HG02759 (cell line): ENCODE measurements at regions not wholly inside any gene's neighbourhood (a gene's known extent, or its start where the extent isn't known, plus 50 kb on each side); places are given as distances from the start of the nearest gene placed in this dataset.

Source experiments
- ATAC-seq: cut with Tn5 transposase; IDR thresholded peaks from one replicate; pipeline ENCODE4 v1.9.1; 2021; ENCODE audit warnings: mild to moderate bottlenecking, moderate library complexity; ENCODE audit not compliant: unreplicated experiment

- no peak for ATAC-seq
These were observed 169.1 kb downstream of the GUCY2F start for GRCh38 chrX:109312757-109313156.

DNA sequence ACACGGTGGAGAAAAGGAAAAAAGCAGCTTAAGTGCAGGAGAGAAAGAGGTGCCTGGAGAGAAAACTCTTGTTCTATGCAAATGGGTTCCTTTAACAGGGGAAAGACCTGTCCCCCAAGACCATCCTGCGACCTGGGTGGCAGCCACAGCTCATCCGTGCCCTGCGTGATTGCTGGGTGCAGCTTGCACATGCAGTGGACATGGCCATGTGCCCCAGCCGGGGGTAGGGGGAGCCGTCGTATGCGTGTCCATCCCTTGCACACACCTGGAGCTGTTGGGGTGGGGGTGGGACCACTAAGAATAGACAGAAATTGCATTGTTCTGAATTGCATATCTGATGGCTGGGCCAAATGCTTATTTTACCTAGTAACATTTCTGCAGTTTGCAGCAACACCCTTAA, 171.9 kb downstream of the GUCY2F start:
- ATAC-seq, result no peak

DNA sequence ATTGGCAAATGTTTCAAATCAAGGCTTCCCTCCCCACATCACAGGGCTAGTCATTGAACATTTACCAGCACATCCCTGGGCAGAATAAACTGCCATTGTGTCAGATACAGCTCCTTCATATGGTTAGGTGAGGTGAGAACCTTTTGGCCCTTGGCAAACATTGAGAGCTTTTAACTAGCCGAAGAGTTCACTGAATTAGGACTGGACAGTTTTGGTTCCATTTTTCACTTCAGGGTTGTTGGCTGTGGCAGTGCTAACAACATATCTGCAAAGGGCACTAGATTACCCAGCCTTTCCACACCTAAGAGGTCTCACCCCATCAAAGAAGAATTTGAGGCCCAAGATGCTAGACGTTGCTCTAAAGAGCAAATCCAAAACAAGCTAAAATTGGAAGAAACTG, 180.7 kb downstream of the GUCY2F start:
- no peak for ATAC-seq

- no peak for ATAC-seq
These were observed 181.5 kb downstream of the GUCY2F start for GRCh38 chrX:109300415-109300814.

DNA sequence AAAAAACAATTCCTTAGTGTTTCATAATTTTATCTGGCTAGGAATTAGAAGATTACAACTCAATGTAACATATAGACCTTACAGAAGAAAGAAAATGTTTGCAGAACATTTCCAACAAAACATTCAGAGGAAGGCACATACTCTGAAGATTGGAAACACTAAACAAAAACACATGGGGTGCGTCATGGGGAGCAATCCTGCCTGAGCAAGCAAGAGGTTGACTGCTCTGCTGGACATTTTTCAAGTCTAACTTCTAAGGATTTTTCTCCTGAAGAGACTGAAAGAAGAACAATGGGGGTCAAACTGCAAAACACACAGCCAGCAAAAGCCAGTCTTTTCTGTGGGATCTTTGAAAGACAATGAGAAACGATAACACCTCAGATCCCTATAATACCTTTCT, 182.8 kb downstream of the GUCY2F start:
- ATAC-seq, result no peak

DNA sequence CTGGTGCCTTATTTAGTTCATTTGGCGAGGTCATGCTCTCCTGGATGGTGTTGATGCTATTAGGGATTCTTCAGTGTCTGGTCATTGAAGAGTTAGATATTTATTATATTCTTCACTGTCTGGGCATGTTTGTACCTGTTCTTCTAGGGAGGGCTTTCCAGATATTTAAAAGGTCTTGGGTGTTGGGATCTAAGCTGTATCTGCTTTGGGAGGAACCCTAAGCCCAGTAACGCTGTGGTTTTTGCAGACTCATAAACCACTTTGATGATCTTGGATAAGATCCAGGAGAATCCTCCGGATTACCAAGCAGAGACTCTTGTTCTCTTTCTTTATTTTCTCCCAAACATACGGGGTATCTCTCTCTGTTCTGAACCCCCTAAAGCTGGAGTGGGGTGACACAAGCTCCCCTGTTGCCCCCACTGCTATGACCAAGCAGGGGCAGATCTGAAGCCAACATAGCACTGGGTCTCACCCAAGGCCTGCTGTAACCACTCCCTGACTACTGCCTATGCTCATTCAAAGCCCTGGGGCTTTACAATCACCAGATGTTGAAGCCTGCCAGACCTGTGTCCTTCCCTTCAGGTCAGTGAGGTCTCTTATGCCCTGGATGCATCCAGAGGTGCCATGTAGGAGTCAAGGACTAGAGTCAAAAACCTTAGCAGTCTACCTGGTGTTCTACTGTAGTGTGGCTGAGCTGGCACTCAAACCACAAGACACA, 187.6 kb downstream of the GUCY2F start:
- no peak for ATAC-seq

- ATAC-seq, result peak; percentile 66
These were observed 198.0 kb downstream of the GUCY2F start for GRCh38 chrX:109283870-109284269.

- peak; percentile 74 for ATAC-seq
These were observed 200.2 kb downstream of the GUCY2F start for GRCh38 chrX:109281483-109282275.

DNA sequence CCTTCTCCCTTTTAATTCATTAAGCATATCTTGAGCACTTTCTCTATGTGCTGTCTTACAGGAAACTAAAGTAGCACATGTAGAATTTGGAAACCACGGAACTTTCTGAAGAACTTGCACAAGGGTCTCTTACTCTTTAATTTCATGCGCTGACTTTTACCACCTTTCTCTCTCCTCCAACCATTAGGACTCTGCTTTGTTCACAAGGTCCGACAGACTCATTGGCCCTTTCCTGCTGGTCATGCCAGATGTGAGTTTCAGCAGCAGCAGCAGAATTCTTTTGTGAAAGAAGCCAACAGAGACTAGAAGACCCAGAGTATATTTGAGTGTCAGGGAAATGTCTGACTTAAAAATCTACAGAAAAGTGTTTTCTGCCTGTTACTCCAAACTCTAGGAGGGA, 207.1 kb downstream of the GUCY2F start:
- no peak for ATAC-seq

DNA sequence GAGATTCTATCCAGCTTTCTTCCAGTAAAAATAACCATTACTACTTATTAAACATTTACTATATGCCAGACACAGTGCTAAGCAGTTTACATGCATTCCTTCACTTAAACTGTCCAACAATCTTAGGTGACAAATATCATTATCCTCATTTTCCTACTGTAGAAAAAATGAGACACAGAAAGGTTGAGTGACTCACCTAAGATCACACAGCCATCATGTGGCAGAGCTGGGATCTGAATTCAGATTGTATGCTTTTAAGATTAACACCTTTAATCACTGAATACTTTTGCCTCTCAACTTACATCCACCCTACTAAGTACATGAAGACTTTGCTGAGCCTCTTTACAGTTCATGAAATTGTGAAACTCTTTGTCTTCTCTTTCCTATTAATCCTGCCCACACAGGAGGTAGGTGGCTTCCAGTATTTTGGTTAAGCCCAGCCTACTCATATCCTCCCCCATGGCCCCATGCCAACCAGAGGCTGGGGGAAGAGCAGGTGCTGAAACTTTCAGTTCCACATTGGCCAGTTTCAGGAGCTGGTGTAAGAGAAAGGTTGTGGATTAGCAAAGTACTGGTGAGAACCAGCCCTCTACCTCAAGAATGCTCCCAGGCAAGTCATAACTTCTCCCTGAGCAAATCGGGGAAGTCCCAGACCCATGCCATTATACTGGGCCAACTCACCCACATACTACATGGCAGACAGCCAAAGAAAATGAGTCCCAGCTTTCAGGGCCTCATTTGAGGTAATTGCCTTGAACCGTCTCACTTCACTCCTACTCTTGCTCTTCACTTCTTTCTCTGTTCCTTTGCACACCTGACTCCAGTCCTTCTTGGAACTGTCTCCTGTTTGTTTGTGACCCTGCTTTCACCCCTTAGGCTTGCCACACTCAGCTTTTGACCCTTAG, 211.1 kb downstream of the GUCY2F start:
- peak; percentile 95 for ATAC-seq

DNA sequence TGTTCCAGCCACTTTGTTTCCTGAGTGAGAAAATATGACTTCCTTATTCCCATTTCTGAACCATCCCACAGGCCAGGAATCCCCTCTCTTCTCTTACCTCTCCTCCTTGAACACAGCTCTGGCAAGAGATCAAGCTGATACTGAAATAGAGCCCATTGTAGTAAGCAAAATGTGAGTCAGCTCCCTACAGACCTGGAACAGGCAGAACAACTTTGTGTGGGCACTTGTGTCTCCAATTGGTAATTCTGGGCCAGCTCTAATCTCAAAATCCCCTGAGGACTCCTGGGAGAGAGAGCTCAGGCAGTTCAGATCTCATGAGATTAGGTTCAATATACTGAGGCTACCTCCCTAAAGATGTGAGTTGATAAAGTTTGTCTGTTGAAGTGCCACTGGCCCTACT, 213.5 kb downstream of the GUCY2F start:
- no peak for ATAC-seq

DNA sequence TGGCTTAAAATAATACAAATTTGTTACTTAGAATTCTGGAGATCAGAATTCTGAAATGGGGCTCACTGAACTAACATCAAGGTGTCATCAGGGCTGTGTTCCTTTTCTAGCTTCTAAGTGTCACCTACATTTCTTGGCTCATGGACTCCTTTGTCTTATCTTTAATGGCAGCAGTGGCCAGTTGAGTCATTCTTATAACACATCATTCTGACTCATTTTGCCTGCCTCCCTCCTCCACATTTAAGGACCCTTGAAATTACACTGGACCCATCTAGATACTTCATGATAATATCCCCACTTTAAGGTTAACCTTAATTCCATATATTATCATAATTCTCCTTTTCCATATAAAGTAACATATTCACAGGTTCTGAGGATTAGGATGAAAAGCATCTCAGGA, 215.9 kb downstream of the GUCY2F start:
- no peak for ATAC-seq

DNA sequence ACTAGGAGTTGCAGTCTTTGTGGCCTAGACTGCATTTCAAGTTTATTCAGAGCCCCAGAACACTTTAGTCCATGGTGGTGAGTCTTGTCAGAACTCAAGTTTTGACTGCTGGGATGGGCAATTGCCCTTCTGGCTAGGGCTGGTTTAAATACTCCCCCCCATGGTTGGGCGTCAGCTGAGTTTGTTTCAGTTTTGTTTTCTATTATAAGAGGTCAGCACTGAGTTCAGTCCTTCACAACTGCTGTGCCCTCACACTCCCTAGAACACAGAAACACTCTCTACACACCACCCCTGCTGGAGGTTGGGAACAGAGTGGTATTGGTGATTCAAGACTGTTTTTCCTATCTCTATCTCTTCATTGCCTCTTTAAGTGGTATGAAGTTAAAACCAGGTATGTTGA, 217.0 kb downstream of the GUCY2F start:
- peak; percentile 73 for ATAC-seq

GRCh38 chrX:109261279-109261678, 220.6 kb downstream of the GUCY2F start:
- no peak for ATAC-seq

DNA sequence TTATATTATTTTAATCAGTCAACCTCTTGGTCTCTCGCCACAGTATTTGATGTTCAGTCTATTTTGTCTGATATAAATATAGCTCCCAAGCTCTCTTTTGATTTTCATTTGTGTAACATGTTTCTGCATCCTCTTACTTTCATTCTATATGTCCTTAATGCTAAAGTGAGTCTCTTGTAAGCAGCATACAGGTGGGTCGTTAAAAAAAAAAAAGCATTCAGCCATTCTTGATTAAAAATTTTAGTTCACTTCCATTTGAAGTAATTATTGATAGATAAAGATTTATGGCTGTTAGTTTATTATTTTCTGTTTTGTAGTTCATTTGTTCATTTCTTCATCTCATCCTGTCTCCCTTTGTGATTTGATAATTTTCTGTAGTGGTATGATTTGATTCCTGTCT, 229.1 kb downstream of the GUCY2F start:
- ATAC-seq, result no peak

DNA sequence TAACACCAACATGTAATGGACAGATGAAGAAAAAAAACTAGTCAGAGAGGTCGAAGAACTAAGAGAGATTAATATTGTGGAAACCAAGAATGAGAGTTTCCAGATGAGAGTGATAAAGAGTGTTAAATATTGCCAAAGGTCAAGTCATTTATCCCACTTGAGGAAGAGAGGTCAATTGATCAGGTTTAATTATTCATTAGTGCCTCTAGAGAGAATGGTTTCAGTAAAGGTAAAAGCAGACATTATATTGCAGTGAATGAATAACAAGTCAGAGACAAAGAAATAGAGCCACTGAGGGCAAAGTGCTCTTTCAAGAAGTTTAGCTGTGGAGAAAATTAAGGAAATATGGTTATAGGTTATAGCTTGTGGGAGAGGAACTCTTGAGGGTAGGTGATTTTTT, 263.1 kb downstream of the GUCY2F start:
- ATAC-seq, result no peak

GRCh38 chrX:109199726-109200125, 282.2 kb downstream of the GUCY2F start:
- ATAC-seq, result no peak

DNA sequence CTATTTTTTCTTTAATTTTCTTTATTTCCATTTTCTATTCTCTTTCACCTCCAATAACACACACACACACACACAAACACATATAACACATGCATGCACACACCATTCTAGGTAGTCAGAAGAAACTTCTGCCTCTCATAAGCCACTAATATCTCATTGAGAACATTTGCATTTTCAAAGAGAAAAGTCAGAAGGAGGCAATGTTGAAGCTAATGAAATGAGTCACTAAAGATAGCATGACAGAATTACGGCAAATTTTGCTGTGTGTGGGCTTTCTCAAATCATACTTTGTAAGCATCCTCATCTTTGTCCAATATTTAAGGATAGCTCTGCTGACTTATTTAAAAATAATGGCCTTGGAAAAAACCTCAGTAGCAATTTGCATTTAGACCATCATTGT, 291.3 kb downstream of the GUCY2F start:
- no peak for ATAC-seq

- peak; percentile 94 for ATAC-seq
These were observed 294.3 kb downstream of the GUCY2F start for GRCh38 chrX:109187473-109188168.

GRCh38 chrX:109186939-109187338, 294.9 kb downstream of the GUCY2F start:
- ATAC-seq, result no peak
